Neural cell (in vitro differentiated cells): ENCODE measurements at regions not wholly inside any gene's neighbourhood (a gene's known extent, or its start where the extent isn't known, plus 50 kb on each side); places are given as distances from the start of the nearest gene placed in this dataset.
"Not testable (repeated sequence)": the region's sequence is repeated elsewhere in the genome, so short reads cannot be mapped to it uniquely, and the experiment has no call there.

Experiments used
- CTCF ChIP-seq: fragments of 450-650 bp; IDR thresholded peaks from 2 replicates; pipeline ENCODE4 v1.5.1; 2014; ENCODE audit warnings: antibody characterized with exemption, mild to moderate bottlenecking, moderate library complexity; ENCODE audit not compliant: poor library complexity, severe bottlenecking
- EP300 ChIP-seq: fragments of 450-650 bp; conservative IDR thresholded peaks from 2 replicates; pipeline ENCODE4 v1.6.1; 2014; ENCODE audit warnings: antibody characterized with exemption, mild to moderate bottlenecking, moderate library complexity; ENCODE audit not compliant: poor library complexity, severe bottlenecking
- EZH2 ChIP-seq: fragments of 200-600, 300-800 bp; shearing (Covaris generic), sonication (generic); IDR thresholded peaks from 2 replicates; pipeline ENCODE4 v1.6.1; 2014; ENCODE audit warnings: antibody characterized with exemption, low read length, borderline replicate concordance, mild to moderate bottlenecking; ENCODE audit not compliant: insufficient read depth, poor library complexity, severe bottlenecking
- MXI1 ChIP-seq: fragments of 450-650 bp; conservative IDR thresholded peaks from 2 replicates; pipeline ENCODE4 v1.6.1; 2014; ENCODE audit warnings: antibody characterized with exemption, mild to moderate bottlenecking; ENCODE audit not compliant: poor library complexity, severe bottlenecking
- POLR2AphosphoS5 ChIP-seq: IDR thresholded peaks from 2 replicates; pipeline ENCODE4 v1.6.1; 2012
- RAD21 ChIP-seq: fragments of 450-650 bp; conservative IDR thresholded peaks from 2 replicates; pipeline ENCODE4 v1.6.1; 2014; ENCODE audit warnings: antibody characterized with exemption, mild to moderate bottlenecking, moderate library complexity
- REST ChIP-seq: IDR thresholded peaks from 2 replicates; pipeline ENCODE4 v1.6.1; 2012; ENCODE audit warnings: borderline replicate concordance
- SMC3 ChIP-seq: fragments of 450-650 bp; conservative IDR thresholded peaks from 2 replicates; pipeline ENCODE4 v1.6.1; 2014; ENCODE audit warnings: antibody characterized with exemption, mild to moderate bottlenecking, moderate library complexity; ENCODE audit not compliant: poor library complexity
- TAF1 ChIP-seq: IDR thresholded peaks from 2 replicates; pipeline ENCODE4 v1.6.1; 2012; ENCODE audit warnings: low read depth

GRCh38 chr9:65441324-65441920 lies 156.4 kb upstream of the FOXD4L5 start:
- not testable (repeated sequence) for TF ChIP-seq POLR2AphosphoS5, CTCF, RAD21, SMC3, TAF1, REST, EP300, EZH2, MXI1
